ENCODE measurements at regions not wholly inside any gene's neighbourhood (a gene's known extent, or its start where the extent isn't known, plus 50 kb on each side); places are given as distances from the start of the nearest gene placed in this dataset.
A peak's percentile ranks its signal among the peaks of the same experiment; 100 is the strongest.

DNA sequence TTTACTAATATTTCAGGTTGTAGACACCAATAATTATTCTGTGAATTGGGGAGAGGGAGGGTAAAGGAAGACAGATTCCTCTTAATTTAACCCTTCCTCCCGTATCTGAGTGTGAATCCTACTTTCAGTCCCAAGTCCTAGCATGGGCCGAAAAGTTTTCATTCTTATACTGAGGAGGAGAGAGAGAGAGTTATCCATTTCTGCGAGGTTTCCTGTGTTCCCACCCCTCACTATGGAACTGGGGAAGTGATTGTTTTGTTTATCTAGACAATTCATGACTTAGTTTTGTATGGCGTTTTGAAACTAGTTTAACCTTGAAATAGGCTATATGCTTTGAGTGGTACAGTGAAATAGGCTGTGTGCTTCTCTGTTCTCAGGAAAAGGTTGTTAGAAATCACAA is 134.0 kb upstream of the DPYD start:
- no peak for DNase-seq

DNA sequence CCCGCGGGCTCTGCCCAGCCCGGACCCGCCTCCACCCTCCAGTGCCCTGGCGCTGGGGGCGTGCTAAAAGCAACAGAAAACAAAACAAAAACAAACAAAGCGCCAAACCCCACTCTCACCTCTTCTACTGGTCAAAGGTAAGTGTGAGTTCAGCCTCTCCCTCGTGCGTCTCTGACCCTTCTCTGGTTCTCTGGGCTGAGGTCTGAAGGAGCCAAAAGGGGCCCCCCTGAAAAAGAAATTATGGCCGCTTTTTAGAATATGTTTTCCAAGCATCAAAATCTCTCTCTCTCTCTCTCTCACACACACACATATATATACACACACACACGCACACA is 133.5 kb upstream of the DPYD start:
- no peak for DNase-seq

DNA sequence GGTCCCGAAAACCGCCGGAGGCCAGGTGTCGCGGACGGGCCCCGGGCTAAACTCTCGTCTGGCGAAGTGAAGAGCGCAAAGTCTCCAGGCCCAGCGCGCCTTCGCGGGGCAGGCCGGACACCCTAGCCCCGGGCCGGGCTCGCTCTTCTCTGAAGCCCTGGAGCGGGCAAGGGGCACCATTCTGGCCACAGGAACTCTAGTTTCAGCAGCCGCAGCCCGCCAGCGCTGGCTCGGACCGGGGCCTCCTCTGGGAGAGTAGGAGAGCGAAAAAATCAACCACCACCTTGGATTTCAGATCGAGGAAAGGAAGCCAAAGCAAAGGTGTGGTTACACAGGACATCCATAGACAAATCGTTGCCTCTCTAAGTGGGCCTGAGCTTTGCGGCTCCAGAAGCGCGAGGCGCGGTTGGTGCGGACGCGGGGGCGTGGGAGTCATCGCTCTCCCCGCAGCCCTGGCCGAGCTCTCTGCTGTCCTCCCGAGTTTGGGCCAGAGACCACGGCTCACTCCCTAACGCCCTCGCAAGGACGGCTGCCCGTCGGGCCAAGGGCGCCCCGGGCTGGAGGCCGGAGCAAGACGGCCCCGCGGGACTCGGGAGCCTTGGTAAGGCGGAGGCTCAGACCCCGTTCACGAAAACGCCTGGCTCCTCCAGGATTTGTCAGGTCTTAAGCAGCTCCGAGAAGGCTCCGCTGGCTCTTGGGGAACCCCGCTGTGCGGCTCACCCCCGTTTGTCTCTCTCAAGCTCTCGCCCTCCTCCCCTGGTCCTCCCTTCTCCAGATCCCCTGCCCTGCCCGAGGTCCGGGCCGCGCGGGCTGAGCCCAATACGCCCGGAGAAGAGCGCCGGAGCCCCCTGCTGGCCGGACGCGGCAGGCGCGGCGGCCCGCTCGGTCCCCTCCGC is 132.9 kb upstream of the DPYD start:
- peak; percentile 66 for DNase-seq

DNA sequence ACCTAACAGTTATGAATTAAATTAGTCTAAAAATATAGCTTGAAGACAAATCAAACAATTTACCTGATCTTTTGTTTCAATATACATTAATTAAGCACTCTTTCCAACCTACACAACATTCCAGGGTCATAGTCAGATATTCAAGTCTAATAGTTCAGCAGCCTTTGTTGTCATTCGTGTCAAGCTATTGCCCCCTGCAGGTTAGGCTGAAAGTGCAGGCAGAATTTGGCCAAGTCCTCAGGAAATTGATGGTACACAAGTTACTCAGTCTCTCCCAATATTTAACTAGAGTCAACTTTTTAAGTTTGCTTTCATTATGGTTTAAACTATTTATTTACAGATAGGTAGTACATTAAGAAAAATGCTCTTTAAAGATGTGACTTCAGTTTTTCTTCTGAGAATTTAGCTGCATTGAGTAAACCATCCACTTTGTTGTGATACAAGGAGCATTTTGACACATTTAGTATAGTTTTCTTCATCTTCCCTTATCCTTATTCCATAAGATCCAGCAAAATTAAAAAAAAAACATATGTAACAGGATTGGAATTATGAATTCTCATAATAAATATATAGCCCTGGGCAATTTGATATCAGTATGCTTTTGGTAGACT is 130.3 kb upstream of the DPYD start:
- DNase-seq: peak; percentile 61

DNA sequence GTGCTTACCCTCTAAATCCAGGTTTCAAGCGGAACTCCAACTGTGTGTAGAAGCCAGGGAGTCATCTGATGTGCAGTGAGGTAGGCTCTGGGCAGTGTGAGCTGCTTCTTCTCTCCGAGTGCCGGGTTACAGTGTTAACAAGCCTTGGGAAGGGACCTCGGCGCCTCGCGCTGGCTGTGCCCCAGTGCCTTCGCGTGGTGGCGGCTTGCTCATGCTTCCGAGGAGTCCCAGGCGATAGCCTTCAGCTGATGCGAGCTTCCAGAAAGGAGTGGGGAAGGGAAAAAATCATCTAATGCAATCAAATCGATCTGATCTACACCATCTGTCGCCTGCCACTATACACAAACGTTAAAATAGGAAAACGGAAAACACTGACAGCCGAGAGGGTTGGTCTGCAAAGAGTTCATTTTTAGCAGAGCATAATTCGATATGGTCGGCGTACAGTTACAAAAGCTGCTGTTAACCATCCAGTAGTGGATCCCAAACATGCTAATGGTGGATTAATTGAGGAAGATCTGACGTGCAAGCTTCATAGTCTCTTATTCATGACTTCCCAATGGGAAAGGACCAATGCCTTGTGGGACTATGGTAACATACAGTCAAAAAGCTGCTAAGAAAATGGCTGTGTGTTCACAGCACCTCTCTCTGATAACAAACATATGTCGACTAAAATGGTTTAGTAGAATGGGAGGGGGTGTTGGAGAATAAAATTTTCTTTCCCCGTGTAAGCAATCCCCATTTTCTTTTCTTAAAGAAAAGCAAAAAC is 128.7 kb upstream of the DPYD start:
- no peak for DNase-seq

DNA sequence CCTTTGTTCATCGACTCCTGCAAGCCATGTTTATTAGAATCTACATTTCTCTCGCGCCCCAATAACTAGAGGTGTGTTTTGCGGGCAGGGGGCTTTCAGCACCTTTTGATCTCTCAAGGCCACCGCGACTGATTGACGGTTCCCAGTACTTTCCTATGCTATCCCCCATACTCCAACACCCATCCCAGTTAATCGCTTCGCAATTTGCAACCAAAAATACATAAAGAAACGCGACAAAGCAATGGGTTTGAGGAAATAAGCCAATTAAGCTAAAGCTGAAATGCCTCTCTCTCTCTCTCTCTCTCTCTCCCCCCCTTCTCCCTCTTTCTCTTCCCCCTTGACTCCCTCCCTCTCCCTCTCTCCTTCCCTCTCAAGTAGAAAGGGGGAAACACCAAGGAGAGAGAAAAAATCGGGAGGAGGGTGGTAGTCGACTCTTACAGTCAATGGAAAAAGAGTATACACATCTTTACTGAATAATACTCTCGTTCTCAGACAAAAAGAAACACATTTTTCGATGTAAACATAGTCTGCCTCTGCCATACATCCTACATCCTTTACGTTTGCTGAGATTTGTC is 128.0 kb upstream of the DPYD start:
- DNase-seq: no peak

DNA sequence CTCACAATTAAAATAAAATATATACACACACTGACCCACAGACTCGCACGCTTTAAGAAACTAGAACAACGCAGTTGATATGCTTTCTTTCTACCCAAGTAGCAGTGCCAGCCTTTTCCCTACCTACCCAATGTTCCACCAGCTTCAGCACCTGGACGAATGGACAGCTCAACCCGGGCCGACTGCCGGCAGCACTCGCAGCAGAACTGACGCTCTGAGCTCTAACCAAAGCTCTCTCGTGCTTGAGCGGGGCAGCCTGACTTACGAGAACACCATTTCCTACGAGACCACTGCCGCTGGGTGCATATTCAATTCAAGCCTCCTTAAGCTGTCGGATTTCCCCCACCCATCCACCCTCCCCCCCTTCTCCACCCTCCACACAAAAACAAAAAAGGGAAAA is 127.4 kb upstream of the DPYD start:
- DNase-seq: no peak

DNA sequence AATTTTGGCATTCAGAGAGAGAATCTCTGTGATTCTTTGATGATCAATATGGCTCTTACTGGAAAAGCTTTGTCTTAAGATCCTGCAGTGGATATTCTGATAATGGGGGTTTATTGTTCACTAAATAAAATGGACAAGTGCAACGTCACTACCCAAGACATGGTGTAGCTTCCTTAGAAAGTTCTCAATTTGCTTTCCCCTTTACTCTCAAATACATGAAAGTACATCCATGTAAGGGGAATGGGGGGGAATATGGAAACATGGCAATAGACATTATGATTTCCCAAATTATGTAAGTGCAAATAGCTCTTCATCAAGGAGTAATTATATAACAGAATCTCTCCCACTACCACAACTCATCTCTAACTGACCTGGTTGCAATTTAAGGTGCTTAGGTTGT is 126.3 kb upstream of the DPYD start:
- no peak for DNase-seq

DNA sequence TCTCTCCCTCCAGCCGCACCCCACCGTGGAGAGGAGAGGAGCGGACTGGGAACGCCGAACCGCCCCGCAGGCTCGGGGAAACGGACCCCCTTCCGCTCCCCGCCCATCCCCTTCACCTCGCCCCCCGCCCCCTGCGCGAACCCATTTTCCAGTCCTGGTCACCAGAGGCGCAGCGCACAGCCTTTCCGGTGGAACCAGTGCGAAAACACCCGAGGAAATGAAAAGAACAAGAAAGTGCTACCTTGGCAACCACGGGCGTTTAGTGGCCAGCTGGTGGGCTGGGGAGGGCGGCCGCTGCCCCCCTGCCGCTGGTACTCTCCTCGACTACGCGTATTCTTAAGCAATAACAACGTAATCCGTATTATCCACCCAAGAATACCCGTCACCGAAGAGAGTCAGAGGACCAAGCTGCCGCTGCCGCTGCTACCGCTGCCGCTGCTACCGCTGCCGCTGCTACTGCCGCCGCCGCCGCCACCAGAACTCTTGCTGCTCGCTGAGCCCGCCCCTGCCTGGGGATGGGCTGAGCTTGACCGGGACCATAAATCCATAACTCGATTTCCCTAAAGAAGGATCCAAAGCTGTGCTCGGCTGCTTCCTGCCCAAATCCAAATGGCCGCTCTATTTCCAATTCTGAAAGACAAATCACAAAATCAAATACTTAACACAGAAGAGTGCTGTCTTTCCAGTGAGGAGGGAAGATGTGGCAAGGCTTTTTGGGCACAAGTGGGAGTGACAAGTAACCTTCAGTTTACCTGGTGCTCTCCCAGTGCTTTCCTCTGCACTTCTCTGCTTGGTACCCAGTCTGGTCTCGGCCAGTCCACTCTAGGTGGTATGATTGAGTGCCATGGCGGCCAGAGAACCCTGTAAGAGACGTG is 125.2 kb upstream of the DPYD start:
- no peak for DNase-seq

DNA sequence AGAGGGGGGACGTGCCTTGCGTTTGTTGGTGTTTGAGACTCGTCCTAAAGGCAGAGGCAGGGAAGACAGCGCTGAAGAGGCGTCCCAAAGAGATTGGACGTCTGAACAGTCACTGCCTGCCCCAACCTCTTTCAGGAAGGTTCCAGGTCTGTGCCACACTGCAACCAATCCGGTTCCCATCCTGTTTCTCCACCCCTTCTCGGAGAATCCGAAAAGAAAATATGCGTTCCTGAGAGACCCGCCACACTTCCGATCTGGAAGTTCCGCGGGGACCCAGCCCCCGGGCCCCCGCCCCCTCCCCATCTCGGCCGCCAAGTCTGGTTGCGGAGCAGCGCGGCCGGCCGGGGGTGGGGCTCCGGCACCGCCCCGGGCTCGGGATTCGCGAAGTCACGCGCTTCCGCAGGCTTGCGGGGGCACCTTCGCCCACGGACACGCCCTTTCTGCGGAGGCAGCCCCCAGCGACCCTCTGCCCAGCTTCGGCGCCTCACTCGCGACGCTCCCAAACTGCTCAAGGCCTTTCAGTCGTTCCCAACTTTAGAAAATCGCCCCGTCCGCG is 124.5 kb upstream of the DPYD start:
- no peak for DNase-seq

DNA sequence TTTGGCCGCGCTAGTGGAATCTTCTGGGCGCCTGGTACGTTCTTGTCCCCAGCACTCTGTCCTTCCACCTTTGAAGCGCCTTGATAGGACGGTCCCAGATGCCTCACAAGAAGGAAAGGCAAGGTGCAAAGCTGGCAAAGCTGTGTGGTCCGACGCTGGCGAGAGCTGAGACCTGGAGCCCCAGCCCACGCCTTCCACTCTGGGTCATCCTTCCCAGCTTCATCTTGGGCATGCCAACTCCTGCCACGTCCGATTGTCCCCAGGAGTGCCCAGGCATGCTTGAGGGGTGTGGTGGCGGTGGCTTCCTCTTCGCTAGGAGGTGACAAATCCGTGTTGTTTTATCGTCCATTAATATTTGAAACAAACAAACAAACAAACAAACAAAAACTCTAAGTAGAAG is 123.9 kb upstream of the DPYD start:
- DNase-seq: no peak

DNA sequence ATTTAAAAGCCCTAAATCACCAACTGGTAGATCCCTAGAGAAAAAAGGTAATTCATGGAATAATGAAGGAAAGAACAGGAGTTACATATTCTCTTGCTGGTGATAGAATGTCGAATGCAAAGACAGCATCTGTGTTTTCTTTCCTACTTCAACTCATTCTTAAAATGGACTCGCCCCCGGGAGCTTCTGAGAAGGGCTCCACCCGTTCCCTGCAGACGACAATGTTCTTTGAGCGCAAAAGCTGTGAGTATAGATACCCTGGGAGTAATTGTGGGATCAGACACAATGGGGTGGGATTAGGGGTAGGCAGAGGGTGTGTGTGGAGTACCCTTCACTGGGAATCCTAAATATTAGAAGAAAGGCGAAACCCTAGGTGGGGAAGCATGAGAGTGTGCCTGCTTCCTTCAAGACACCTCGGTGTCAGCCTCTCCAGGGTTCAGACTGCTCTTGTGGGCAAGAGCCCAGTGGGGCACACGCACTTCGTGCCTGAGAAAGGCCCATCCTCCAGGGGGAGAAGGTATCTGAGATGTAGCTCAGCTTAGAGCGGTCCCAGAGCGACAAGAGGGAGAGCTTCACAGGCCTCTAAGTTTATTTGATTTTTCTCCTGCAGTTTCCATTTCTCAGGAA is 123.3 kb upstream of the DPYD start:
- DNase-seq: no peak

DNA sequence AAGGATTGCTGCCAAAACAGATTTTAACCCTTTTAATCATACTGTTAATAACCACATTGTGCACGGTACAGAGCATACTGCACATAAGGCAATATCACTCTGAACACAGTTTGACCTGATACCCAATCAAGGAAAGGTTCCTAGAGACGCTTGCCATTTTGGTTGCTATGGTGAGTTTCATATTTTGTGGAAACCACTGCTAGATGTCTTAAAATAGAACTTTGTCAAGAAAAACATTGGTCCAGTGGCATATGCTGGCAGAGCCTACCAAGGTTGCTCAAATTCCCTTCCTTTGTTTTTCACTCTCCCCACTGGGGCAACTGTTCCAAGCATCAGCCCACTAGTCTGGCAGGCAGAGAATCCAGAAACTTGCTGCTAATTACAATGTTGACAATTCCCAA is 114.8 kb upstream of the DPYD start:
- DNase-seq: no peak

DNA sequence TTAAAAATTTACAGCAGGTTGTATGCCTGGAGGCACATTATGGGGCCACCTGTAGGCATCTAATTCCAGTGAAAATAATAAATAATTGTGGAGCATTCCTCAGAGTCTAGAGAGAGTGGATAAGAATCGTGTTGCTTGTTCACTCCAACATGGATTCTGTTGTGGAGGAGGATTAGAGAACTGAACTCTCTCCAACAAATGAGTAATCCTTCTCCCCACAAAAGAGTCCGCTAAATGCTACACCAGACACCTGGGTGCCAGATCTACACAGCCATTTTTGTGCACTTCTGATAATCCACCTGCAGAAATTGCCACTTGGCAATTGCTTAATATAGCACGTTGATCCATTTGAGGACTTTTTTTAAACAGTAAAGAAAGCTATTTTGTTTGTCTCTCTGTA is 113.7 kb upstream of the DPYD start:
- DNase-seq: no peak

DNA sequence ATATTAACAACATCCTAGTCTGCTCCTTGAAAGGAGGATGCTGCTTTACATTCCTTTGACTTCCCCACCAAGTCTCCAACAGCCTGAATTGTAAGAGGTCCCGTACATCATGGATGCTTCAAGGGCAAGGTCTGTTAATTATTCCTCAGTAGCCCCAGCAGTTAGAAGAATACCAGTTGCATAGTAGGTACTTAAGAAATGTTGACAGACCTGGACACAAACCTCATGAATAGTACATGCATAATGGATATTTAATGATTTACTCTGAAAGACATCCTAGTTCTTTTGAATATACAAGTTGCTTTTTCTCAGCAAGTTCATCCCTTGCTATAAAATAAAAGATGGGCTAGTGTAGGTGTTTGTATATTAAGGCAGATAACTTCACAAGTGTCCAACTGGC is 112.1 kb upstream of the DPYD start:
- no peak for DNase-seq

DNA sequence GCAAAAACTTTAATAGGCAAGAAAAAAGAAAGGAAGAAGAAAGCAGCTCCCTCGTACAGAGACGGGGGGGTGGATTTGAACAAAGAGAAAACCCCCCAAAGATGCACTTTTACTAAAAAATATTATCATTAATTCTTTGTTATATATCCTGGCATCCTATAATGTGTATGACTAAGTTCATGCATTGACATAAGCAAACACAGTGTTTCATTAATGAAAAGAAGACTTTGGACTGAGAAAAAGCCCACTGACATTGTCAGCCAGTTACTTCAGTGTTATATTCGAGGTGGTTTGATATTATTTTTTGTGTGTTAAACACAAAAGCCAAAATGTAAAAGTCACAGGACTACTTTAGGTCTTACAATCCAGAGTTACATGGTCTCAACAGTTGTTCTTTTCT is 110.1 kb upstream of the DPYD start:
- no peak for DNase-seq

DNA sequence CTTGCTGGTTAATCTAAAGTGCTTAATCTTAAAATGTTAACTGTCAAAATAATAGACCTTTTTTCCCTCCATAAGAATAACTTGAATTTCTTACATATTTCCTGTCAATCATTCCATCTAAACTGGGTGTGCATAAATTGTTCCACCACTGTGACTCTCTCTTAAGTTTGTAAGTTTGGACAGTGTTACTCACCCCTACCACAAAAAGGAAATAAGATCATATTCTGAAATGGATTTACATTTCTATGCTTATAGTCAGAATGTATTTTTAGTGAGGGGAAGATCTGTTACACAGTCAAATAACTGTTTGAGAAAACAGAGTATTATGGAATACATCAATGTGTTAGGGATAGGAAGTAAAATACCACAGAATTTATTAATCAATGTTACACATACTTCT is 109.6 kb upstream of the DPYD start:
- DNase-seq: no peak

DNA sequence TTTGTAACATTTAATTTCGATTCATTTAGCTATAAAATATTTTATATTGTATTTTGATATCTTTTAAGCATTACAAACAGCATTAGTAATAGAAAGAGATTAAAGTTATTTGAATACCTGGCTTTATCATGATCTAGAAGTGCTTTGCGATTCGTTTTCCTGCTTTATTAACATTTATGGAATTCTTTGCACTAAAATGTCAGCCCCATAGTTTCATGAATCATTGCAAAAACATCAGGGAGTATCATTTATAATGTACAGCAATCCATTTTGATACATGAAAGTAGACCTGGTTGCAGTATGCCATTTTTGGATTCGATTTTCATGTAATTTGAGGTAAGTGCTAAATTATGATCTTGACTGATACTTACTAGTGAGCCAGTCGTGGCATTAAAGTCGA is 108.0 kb upstream of the DPYD start:
- no peak for DNase-seq

DNA sequence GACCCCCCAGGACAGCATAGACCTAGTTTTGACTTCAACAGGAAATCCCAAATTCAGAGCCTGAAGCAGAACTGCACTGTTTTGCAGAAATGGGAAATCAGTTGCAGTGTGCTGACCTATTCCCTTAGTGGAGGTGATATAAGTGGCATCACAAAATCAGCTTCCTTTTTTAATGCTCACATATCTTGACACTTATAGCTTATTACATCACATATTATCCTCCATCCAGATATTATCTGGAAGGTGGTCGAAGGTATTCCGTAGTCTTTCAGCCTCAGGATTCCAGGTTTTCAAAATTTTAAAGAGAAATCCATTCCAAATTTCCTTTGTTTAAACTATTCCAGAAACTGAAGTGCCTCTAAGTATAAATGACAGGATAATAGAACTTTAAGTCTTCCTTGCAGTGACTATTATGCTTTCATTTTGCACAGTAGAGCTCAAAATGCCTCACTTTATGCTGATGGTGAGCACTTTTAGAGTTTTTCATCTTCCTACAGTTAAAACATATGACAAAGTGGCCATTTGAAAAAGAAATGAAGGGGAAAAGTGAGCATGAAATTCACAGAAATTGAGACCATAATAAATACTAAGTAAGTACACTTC is 106.4 kb upstream of the DPYD start:
- no peak for DNase-seq

DNA sequence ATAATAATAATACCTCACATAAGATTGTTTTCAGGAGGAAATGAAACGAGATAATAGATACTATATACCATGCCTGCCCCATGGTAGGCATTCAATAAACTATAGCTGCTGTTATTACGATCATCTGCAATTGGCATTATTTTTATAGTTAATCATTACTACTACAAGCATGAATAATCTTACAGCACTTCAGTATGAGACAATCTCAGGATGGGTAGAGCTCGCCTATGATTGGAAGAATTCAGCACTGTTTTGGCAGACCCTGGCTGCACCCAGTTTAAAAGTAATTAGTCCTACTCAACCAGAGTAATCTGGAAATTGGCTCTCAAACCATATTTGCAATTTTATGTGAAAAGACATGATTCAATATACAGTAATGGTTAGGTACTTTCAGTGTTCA is 105.0 kb upstream of the DPYD start:
- no peak for DNase-seq

DNA sequence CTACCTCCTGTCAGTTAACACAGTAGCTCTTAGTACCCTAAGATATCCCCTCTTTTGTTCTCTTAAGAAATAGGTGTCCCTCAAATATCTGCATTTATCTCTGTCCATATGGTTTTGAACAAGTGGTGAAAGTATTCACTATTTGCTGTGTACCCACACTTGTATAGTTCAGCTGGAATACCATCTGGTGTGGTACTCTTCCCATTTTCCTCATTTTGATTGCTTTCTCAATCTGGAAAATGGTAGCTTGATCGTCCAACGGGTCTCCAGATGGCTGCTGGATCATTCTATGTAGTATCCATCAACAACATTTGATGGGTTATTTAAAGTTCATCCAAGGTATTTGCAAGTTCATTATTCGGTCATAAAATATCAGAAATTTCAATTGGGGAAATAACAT is 100.3 kb upstream of the DPYD start:
- DNase-seq: no peak

DNA sequence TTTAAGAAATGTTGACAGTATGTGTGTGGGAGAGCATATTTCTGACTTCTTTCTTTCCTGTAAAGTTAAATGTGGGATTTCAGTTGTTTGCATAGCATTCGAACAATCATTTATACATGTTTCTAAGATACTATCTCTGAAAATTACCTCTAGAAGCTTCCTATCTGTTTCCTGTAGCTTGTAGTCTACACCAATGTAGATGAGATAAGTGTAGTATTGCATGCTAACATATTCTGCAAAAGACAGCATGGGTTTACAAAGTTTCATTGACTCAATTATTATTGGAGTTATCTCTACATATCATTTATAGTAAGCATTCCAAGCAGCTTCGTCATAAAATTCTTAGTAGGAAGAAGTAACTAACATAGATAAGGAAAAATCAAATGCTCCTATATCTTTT is 98.9 kb upstream of the DPYD start:
- DNase-seq: no peak

Data from NCI-H774 (cell line).